Panc1 (cell line): ENCODE measurements at regions not wholly inside any gene's neighbourhood (a gene's known extent, or its start where the extent isn't known, plus 50 kb on each side); places are given as distances from the start of the nearest gene placed in this dataset.

Source experiments
- ATAC-seq: fragments of 200-7000 bp; cut with Tn5 transposase; 2 replicates; pipeline ENCODE4 v1.9.1; 2020; ENCODE audit warnings: mild to moderate bottlenecking, moderate library complexity
- BruUV-seq: library from RNA; stranded (reverse); fragments of 400-500 nt; replicated peaks from 2 replicates; lab custom pipeline; 2021; lab: Mats Ljungman, UMichigan
- CTCF ChIA-PET: fragments of 300-600 bp; sonication (Branson Sonifier 250); formaldehyde crosslinking; loops from one replicate; lab custom pipeline; 2022; ENCODE audit warnings: antibody characterized with exemption; lab: Charles Lee
- POLR2A ChIA-PET: fragments of 300-600 bp; sonication (Branson Sonifier 250); formaldehyde crosslinking; loops from one replicate; lab custom pipeline; 2022; ENCODE audit warnings: antibody characterized with exemption; lab: Charles Lee
- DNase-seq: peaks from one replicate; pipeline ENCODE4 v3.0.0-alpha.2; 2010; ENCODE audit warnings: low read depth, low spot score
- H3K27ac ChIP-seq: 2 replicates; pipeline ENCODE4 v1.5.1; 2011; ENCODE audit warnings: mild to moderate bottlenecking, low read length, inconsistent platforms
- H3K27me3 ChIP-seq: fragments of 200-500 bp; sonication (Bioruptor generic); 2 replicates; pipeline ENCODE4 v1.6.0; 2014; ENCODE audit warnings: low read length, inconsistent platforms; ENCODE audit not compliant: control insufficient read depth, insufficient read depth
- H3K36me3 ChIP-seq: fragments of 200-500 bp; sonication (Bioruptor generic); 2 replicates; pipeline ENCODE4 v1.5.1; 2014; ENCODE audit warnings: inconsistent platforms, mild to moderate bottlenecking, low read length, moderate library complexity; ENCODE audit not compliant: control insufficient read depth, insufficient read depth
- H3K4me1 ChIP-seq: 2 replicates; pipeline ENCODE4 v1.5.1; 2011; ENCODE audit warnings: inconsistent platforms, mild to moderate bottlenecking, low read length, moderate library complexity; ENCODE audit not compliant: control insufficient read depth, insufficient read depth
- H3K4me3 ChIP-seq, 2 experiments: 2 replicates each; pipeline ENCODE4 v1.5.1; 2011 to 2012; ENCODE audit warnings: low read depth in 2 of 2, low read length in 2 of 2, mild to moderate bottlenecking in 2 of 2, inconsistent platforms in 1 of 2, moderate library complexity in 1 of 2
- H3K9me3 ChIP-seq: fragments of 200-500 bp; sonication (Bioruptor generic); 2 replicates; pipeline ENCODE4 v1.5.1; 2014; ENCODE audit warnings: low read depth, mild to moderate bottlenecking, inconsistent platforms, low read length, moderate library complexity; ENCODE audit not compliant: control insufficient read depth, insufficient read depth
- POLR2AphosphoS5 ChIP-seq: IDR thresholded peaks from 2 replicates; pipeline ENCODE4 v1.6.1; 2012; ENCODE audit warnings: mild to moderate bottlenecking, low read depth, low read length, moderate library complexity
- SIN3A ChIP-seq: IDR thresholded peaks from 2 replicates; pipeline ENCODE4 v1.6.1; 2012; ENCODE audit warnings: low read depth, mild to moderate bottlenecking, low read length, moderate library complexity, borderline replicate concordance; ENCODE audit not compliant: insufficient read depth
- TCF7L2 ChIP-seq: IDR thresholded peaks from 2 replicates; pipeline ENCODE4 v1.6.1; 2011; ENCODE audit warnings: mild to moderate bottlenecking, low read depth, low read length, inconsistent platforms
- in situ Hi-C: cut with HindIII; loops from 2 replicates; pipeline ENCODE4 v1.10.0; 2016; ENCODE audit warnings: low sequenced_read_pairs, low pct_unique_long_range_greater_than_20kb
- intact Hi-C: fragments of 100-400 bp; cut with micrococcal nuclease; formaldehyde crosslinking; loops from one replicate; pipeline ENCODE4 v1.10.0; 2022; ENCODE audit not compliant: unreplicated experiment
- TF ChIP-seq, protein P1 (sequence below): fragments of 450-650 bp; IDR thresholded peaks from 2 replicates; pipeline ENCODE4 v1.5.1; 2017; ENCODE audit warnings: mild to moderate bottlenecking
- TF ChIP-seq, protein P2 (sequence below), 2 experiments: IDR thresholded peaks; 2 replicates each; pipeline ENCODE4 v1.6.1; 2011 to 2012; ENCODE audit warnings: low read depth in 2 of 2, control low read depth in 1 of 2, low read length in 1 of 2, mild to moderate bottlenecking in 1 of 2, moderate library complexity in 1 of 2; ENCODE audit not compliant: insufficient read depth in 1 of 2

- intact Hi-C loops: no loop called here
- DNase-seq: no peak
- TF ChIP-seq POLR2AphosphoS5: no peak
- TF ChIP-seq, protein P1, sequence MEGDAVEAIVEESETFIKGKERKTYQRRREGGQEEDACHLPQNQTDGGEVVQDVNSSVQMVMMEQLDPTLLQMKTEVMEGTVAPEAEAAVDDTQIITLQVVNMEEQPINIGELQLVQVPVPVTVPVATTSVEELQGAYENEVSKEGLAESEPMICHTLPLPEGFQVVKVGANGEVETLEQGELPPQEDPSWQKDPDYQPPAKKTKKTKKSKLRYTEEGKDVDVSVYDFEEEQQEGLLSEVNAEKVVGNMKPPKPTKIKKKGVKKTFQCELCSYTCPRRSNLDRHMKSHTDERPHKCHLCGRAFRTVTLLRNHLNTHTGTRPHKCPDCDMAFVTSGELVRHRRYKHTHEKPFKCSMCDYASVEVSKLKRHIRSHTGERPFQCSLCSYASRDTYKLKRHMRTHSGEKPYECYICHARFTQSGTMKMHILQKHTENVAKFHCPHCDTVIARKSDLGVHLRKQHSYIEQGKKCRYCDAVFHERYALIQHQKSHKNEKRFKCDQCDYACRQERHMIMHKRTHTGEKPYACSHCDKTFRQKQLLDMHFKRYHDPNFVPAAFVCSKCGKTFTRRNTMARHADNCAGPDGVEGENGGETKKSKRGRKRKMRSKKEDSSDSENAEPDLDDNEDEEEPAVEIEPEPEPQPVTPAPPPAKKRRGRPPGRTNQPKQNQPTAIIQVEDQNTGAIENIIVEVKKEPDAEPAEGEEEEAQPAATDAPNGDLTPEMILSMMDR: no peak
- TF ChIP-seq, protein P2, sequence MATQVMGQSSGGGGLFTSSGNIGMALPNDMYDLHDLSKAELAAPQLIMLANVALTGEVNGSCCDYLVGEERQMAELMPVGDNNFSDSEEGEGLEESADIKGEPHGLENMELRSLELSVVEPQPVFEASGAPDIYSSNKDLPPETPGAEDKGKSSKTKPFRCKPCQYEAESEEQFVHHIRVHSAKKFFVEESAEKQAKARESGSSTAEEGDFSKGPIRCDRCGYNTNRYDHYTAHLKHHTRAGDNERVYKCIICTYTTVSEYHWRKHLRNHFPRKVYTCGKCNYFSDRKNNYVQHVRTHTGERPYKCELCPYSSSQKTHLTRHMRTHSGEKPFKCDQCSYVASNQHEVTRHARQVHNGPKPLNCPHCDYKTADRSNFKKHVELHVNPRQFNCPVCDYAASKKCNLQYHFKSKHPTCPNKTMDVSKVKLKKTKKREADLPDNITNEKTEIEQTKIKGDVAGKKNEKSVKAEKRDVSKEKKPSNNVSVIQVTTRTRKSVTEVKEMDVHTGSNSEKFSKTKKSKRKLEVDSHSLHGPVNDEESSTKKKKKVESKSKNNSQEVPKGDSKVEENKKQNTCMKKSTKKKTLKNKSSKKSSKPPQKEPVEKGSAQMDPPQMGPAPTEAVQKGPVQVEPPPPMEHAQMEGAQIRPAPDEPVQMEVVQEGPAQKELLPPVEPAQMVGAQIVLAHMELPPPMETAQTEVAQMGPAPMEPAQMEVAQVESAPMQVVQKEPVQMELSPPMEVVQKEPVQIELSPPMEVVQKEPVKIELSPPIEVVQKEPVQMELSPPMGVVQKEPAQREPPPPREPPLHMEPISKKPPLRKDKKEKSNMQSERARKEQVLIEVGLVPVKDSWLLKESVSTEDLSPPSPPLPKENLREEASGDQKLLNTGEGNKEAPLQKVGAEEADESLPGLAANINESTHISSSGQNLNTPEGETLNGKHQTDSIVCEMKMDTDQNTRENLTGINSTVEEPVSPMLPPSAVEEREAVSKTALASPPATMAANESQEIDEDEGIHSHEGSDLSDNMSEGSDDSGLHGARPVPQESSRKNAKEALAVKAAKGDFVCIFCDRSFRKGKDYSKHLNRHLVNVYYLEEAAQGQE (IDR thresholded peaks at IDR 0.05; ENCODE audit: insufficient read depth in 1 of 2, low read depth in 2 of 2, low read length in 1 of 2): no peak
These were observed 252.8 kb upstream of the PARD3B start for GRCh38 chr2:204292439-204292838.

DNA sequence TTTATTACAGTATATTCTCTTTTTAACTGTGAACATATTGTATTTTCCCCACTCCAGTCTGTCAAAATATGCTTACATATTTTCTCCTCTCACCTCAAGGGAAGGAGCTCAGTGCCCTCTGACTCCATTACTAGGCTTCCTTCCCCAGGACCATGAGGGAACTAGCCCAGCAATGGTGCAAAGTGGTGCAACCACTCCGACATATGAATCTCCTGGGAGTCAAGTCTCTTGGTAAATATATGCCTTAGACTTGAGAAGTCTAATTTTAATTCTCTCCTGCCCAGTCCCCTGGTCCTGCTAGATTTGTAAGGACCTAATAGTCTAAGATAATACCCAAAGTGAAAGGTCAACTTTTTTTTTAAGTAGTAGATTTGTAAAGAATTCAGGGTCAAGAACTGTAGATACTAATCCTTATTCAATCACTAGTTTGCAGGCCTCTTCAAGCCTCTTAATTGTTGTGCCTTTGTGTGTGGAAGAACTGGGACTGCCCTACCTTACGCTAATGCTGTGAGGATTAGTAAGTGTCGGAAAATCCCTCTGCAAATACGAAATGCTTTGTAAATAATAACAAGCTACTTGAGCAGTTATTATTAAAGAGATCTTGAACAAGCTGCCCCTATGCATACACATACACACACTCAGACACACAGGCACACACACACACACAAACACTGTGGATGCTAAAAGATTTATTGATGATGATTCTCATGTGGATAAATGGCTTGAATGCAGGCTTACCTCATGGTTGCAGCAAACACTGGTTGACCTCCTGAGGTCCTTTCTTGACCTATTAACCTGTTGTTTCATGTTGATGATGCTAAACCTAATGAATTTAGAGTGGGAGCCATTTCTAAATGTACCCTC, 251.2 kb upstream of the PARD3B start:
- BruUV-seq: no TSS peak
- Histone ChIP-seq H3K27me3 (no peaks in the 10 kb centered on the region), H3K36me3 (no peaks in the 10 kb centered on the region), H3K27ac (no peak overlapping the region), H3K4me3 (no peak overlapping the region), H3K9me3 (no peaks in the 10 kb centered on the region), H3K4me1 (no peaks in the 10 kb centered on the region)
- CTCF ChIA-PET: no interaction called here
- TF ChIP-seq, protein P1: no peak
- TF ChIP-seq SIN3A: no peak
- no peak for TF ChIP-seq POLR2AphosphoS5
- TF ChIP-seq TCF7L2: no peak
- TF ChIP-seq, protein P2 (IDR thresholded peaks at IDR 0.05; ENCODE audit: insufficient read depth in 1 of 2, low read depth in 2 of 2, low read length in 1 of 2): no peak
- no peak for ATAC-seq
- intact Hi-C loops: no loop called here
- POLR2A ChIA-PET: no interaction called here
- in situ Hi-C loops: no loop called here
- no peak for DNase-seq

More at GRCh38 chr2:204292439-204292838, 252.8 kb upstream of the PARD3B start:
- Histone ChIP-seq H3K4me1 (no peaks in the 10 kb centered on the region), H3K27ac (no peak overlapping the region), H3K4me3 (no peak overlapping the region), H3K27me3 (no peaks in the 10 kb centered on the region), H3K9me3 (no peaks in the 10 kb centered on the region), H3K36me3 (no peaks in the 10 kb centered on the region)
- no TSS peak for BruUV-seq
- in situ Hi-C loops: no loop called here
- ChIA-PET CTCF (no interaction called here), POLR2A (no interaction called here)
- no peak for ATAC-seq
